ENCODE measurements at regions not wholly inside any gene's neighbourhood (a gene's known extent, or its start where the extent isn't known, plus 50 kb on each side); places are given as distances from the start of the nearest gene placed in this dataset.

GRCh38 chr10:33764694-33765185, 430.3 kb upstream of the NRP1 start:
- Histone ChIP-seq H2AK5ac (ENCODE audit: insufficient read length, low read length) (no peak overlapping the region), H3K79me2 (ENCODE audit: insufficient read depth, low read length) (no peaks in the 10 kb centered on the region), H2BK12ac (ENCODE audit: insufficient read length, low read depth, low read length) (no peak overlapping the region), H4K91ac (ENCODE audit: insufficient read length, low read depth, low read length) (no peak overlapping the region), H2BK15ac (ENCODE audit: low read depth, low read length) (no peak overlapping the region), H3K4me2 (ENCODE audit: insufficient read depth, insufficient read length, low read length) (no peak overlapping the region), H4K20me1 (ENCODE audit: control insufficient read depth, insufficient read depth, insufficient read length) (no peaks in the 10 kb centered on the region), H3K56ac (ENCODE audit: insufficient read length, low read depth, low read length) (no peak overlapping the region), H3K23me2 (ENCODE audit: insufficient read length, low read depth, low read length, poor library complexity, severe bottlenecking) (no peaks in the 10 kb centered on the region), H3K9me3 (ENCODE audit: control insufficient read depth, low read depth, low read length) (no peaks in the 10 kb centered on the region), H3K4ac (ENCODE audit: low read depth, low read length) (no peak overlapping the region), H3K9ac (ENCODE audit: extremely low read depth, insufficient read length, low read length) (no peak overlapping the region), H2AFZ (ENCODE audit: low read length) (no peak overlapping the region), H3K14ac (ENCODE audit: insufficient read depth, low read length) (no peak overlapping the region), H3K79me1 (ENCODE audit: insufficient read depth, low read depth, low read length, poor library complexity, severe bottlenecking) (no peaks in the 10 kb centered on the region), H4K5ac (ENCODE audit: insufficient read length, low read depth, low read length) (no peak overlapping the region), H2BK20ac (ENCODE audit: low read depth, low read length, poor library complexity, severe bottlenecking) (no peak overlapping the region), H3K23ac (ENCODE audit: insufficient read length, low read depth, low read length) (no peak overlapping the region), H3T11ph (ENCODE audit: low read length) (no peak overlapping the region), H3K27me3 (ENCODE audit: insufficient read depth, low read length) (no peaks in the 10 kb centered on the region), H2BK120ac (ENCODE audit: low read depth, low read length, poor library complexity, severe bottlenecking) (no peak overlapping the region), H3K4me1 (ENCODE audit: insufficient read depth, low read length) (no peaks in the 10 kb centered on the region; the same call in 1 of the 2 replicates), H4K8ac (replicated peaks; ENCODE audit: insufficient read length, low read depth, low read length) (no peak overlapping the region), H3K27ac (ENCODE audit: insufficient read length, low read depth, low read length) (no peak overlapping the region), H3K18ac (ENCODE audit: insufficient read length, low read depth, low read length) (no peak overlapping the region), H2BK5ac (ENCODE audit: insufficient read length, low read length) (no peak overlapping the region)
- Mint-ChIP-seq H3K4me3 (no peak overlapping the region), H3K9me3 (peaks cover 6% of the 10 kb centered on the region in 2 experiments; a peak in 4 of 5 replicates), H3K36me3 (ENCODE audit: insufficient read depth in 1 of 3, low read depth in 3 of 3) (peaks cover 5 to 7% (median 6%) of the 10 kb centered on the region in 3 experiments; a peak in 6 of 7 replicates), H3K27ac (no peak overlapping the region), H3K27me3 (ENCODE audit: low read depth) (no peaks in the 10 kb centered on the region), H3K4me1 (0 out of 4 replicates have a peak, but pooled peaks cover 0 to 3% of the 10 kb centered on the region in 2 experiments)
- WGBS (ENCODE audit: extremely low coverage, insufficient read length, low lambda C conversion rate): no CpG with 5 or more reads among the region's 1 CpG
- no peak for TF ChIP-seq CTCF (conservative IDR thresholded peaks at IDR 0.05)
- DNase-seq: no peak

Measured in H9 (cell line).